SK-N-SH treated with all-trans-retinoic acid at 6 μM for 48 hours (cell line): ENCODE measurements at regions not wholly inside any gene's neighbourhood (a gene's known extent, or its start where the extent isn't known, plus 50 kb on each side); places are given as distances from the start of the nearest gene placed in this dataset.

ENCODE experiments used
- GLIS3 ChIP-seq: fragments of 250-450 bp; sonication (Bioruptor Pico); IDR thresholded peaks from 2 replicates; pipeline ENCODE4 v1.5.0; 2020; ENCODE audit warnings: mild to moderate bottlenecking, moderate library complexity
- ZNF70 ChIP-seq: fragments of 450-650 bp; formaldehyde crosslinking; IDR thresholded peaks from 2 replicates; pipeline ENCODE4 v1.5.0; 2020; ENCODE audit warnings: mild to moderate bottlenecking, moderate library complexity

DNA sequence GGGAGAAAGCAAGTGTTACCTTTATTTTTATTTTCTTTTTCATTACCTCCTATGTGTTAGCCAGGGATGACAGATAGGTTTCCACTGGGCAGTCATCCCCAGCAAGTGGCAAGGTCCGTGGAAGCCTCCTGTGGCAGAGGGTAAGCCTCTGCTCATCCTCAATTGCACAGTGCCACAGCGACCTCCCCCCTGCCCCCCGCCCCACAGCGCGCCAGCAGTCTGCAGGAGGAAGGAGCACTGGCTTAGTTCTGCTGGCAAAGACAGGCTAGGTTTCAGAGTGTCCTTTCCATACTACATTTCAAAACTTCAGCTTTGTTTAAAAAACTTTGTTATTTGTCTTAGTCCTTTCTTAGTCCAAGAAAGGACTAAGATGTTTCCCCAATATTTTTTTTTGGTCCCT, 194.7 kb downstream of the EXOC5 start:
- TF ChIP-seq ZNF70 (CRISPR knock-in tag) (no peak), GLIS3 (CRISPR knock-in tag) (no peak)
